HFFc6 (cell line): ENCODE measurements at regions not wholly inside any gene's neighbourhood (a gene's known extent, or its start where the extent isn't known, plus 50 kb on each side); places are given as distances from the start of the nearest gene placed in this dataset.

Experiments used
- DNase-seq: peaks from one replicate; pipeline ENCODE4 v3.0.0-alpha.2; 2018
- H3K27ac Mint-ChIP-seq: 2 replicates; pipeline ENCODE4 v1.8.0; 2020; ENCODE audit warnings: mild to moderate bottlenecking, mixed read lengths
- H3K27me3 Mint-ChIP-seq: 2 replicates; pipeline ENCODE4 v1.8.0; 2021; ENCODE audit warnings: mild to moderate bottlenecking, moderate library complexity, mixed read lengths; ENCODE audit not compliant: insufficient read depth
- H3K36me3 Mint-ChIP-seq: 2 replicates; pipeline ENCODE4 v1.8.0; 2021; ENCODE audit warnings: low read depth, mixed read lengths
- H3K4me1 Mint-ChIP-seq: 2 replicates; pipeline ENCODE4 v1.8.0; 2020; ENCODE audit warnings: low read depth, mixed read lengths
- H3K4me3 Mint-ChIP-seq: 2 replicates; pipeline ENCODE4 v1.8.0; 2020; ENCODE audit warnings: mild to moderate bottlenecking, moderate library complexity, mixed read lengths
- H3K9me3 Mint-ChIP-seq: 2 replicates; pipeline ENCODE4 v1.8.0; 2020; ENCODE audit warnings: mild to moderate bottlenecking, mixed read lengths
- TF ChIP-seq, protein P1 (sequence below): fragments of 200-600 bp; sonication (generic); IDR thresholded peaks from 2 replicates; pipeline ENCODE4 v1.5.0; 2021; ENCODE audit warnings: antibody characterized with exemption, mild to moderate bottlenecking

GRCh38 chr9:38337706-38338264, 54.7 kb upstream of the ALDH1B1 start:
- TF ChIP-seq, protein P1, sequence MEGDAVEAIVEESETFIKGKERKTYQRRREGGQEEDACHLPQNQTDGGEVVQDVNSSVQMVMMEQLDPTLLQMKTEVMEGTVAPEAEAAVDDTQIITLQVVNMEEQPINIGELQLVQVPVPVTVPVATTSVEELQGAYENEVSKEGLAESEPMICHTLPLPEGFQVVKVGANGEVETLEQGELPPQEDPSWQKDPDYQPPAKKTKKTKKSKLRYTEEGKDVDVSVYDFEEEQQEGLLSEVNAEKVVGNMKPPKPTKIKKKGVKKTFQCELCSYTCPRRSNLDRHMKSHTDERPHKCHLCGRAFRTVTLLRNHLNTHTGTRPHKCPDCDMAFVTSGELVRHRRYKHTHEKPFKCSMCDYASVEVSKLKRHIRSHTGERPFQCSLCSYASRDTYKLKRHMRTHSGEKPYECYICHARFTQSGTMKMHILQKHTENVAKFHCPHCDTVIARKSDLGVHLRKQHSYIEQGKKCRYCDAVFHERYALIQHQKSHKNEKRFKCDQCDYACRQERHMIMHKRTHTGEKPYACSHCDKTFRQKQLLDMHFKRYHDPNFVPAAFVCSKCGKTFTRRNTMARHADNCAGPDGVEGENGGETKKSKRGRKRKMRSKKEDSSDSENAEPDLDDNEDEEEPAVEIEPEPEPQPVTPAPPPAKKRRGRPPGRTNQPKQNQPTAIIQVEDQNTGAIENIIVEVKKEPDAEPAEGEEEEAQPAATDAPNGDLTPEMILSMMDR = no peak
- Mint-ChIP-seq H3K4me1 (peaks cover 12% of the 10 kb centered on the region), H3K36me3 (no peaks in the 10 kb centered on the region), H3K4me3 (no peak overlapping the region), H3K27me3 (peaks cover 59% of the 10 kb centered on the region), H3K9me3 (no peaks in the 10 kb centered on the region), H3K27ac (no peak overlapping the region)
- DNase-seq = no peak

GRCh38 chr9:38337181-38337580, 55.3 kb upstream of the ALDH1B1 start:
- peaks cover 59% of the 10 kb centered on the region for H3K27me3 Mint-ChIP-seq
- DNase-seq = no peak
- no peak overlapping the region for H3K27ac Mint-ChIP-seq
- H3K36me3 Mint-ChIP-seq = no peaks in the 10 kb centered on the region
- H3K4me1 Mint-ChIP-seq = peaks cover 12% of the 10 kb centered on the region
- H3K4me3 Mint-ChIP-seq = no peak overlapping the region
- no peaks in the 10 kb centered on the region for H3K9me3 Mint-ChIP-seq
- TF ChIP-seq, protein P1 = no peak

DNA sequence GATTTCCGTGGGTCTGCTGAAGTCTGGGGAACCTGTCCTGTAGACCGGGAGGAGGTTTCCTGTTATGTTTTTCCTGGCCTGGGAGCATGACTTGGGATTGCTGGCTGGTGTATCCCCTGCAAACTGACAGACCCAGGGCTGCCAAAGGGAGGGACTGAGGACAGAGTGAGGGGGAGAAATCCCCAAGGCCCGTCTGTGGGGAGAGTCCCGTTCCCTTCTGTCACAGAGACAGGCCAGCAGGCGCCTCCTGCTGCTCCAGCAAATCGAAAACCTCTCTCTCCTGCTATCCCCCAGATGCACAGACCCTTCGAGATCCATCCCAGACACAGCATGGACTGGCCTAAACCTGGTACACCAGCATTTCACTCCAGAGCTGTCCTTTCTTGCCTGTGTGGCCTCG, 56.2 kb upstream of the ALDH1B1 start:
- no peak for DNase-seq
- H3K4me3 Mint-ChIP-seq = no peak overlapping the region
- H3K4me1 Mint-ChIP-seq = peaks cover 12% of the 10 kb centered on the region
- H3K9me3 Mint-ChIP-seq = no peaks in the 10 kb centered on the region
- peaks cover 52% of the 10 kb centered on the region for H3K27me3 Mint-ChIP-seq
- TF ChIP-seq, protein P1 = no peak
- no peak overlapping the region for H3K27ac Mint-ChIP-seq
- no peaks in the 10 kb centered on the region for H3K36me3 Mint-ChIP-seq

DNA sequence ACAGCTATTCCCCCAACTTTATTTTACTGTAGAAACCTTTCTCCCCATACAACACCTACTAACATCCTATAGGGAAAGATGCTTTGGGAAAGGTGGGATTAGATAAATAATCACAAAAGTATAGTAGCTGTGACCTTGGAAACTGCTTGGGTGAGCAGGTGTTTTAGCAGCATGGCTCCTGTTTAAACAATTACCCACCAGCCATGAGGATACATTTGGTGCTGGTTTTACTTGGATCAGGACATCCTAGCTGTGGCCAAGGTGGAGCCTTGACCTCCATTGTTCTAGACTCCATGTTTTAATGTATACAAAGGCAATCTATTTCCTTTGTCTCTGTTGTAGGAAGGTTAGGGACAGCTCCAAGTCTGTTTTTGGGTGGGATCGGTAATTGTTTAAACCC, 56.8 kb upstream of the ALDH1B1 start:
- Mint-ChIP-seq H3K27me3 (peaks cover 49% of the 10 kb centered on the region), H3K4me1 (peaks cover 12% of the 10 kb centered on the region), H3K36me3 (no peaks in the 10 kb centered on the region), H3K27ac (no peak overlapping the region), H3K4me3 (no peak overlapping the region), H3K9me3 (no peaks in the 10 kb centered on the region)
- no peak for DNase-seq
- TF ChIP-seq, protein P1 = no peak

GRCh38 chr9:38334234-38334633, 58.3 kb upstream of the ALDH1B1 start:
- no peak for DNase-seq
- Mint-ChIP-seq H3K4me1 (peaks cover 5% of the 10 kb centered on the region), H3K4me3 (no peak overlapping the region), H3K9me3 (no peaks in the 10 kb centered on the region), H3K27me3 (peaks cover 44% of the 10 kb centered on the region), H3K36me3 (no peaks in the 10 kb centered on the region), H3K27ac (no peak overlapping the region)
- TF ChIP-seq, protein P1 = peak; percentile 57

DNA sequence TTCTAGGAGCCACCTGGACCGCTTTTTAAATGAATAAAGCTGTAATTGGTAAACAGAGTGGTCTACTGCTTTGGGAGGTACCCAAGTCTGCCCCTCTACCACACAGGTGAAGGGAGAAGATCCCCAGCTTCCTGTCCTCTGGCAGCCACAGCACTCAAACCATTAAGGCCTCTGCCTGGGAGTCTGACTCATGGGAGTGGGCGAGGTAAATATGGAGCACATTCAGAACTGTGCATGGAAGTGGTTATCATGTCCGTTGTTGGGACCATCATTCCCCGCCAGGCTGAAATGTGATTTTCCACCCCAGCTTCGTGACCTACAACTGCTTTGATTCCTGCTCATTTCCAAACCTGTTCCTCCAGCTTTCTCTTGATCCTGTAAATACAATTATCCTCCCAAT, 59.5 kb upstream of the ALDH1B1 start:
- H3K9me3 Mint-ChIP-seq = no peaks in the 10 kb centered on the region
- no peaks in the 10 kb centered on the region for H3K36me3 Mint-ChIP-seq
- DNase-seq = no peak
- peaks cover 45% of the 10 kb centered on the region for H3K27me3 Mint-ChIP-seq
- TF ChIP-seq, protein P1 = no peak
- no peak overlapping the region for H3K27ac Mint-ChIP-seq
- no peaks in the 10 kb centered on the region for H3K4me1 Mint-ChIP-seq
- no peak overlapping the region for H3K4me3 Mint-ChIP-seq
